Panc1 (cell line): ENCODE measurements at regions not wholly inside any gene's neighbourhood (a gene's known extent, or its start where the extent isn't known, plus 50 kb on each side); places are given as distances from the start of the nearest gene placed in this dataset.

Source experiments
- ATAC-seq: fragments of 200-7000 bp; cut with Tn5 transposase; 2 replicates; pipeline ENCODE4 v1.9.1; 2020; ENCODE audit warnings: mild to moderate bottlenecking, moderate library complexity
- BruUV-seq: library from RNA; stranded (reverse); fragments of 400-500 nt; replicated peaks from 2 replicates; lab custom pipeline; 2021; lab: Mats Ljungman, UMichigan
- CTCF ChIA-PET: fragments of 300-600 bp; sonication (Branson Sonifier 250); formaldehyde crosslinking; loops from one replicate; lab custom pipeline; 2022; ENCODE audit warnings: antibody characterized with exemption; lab: Charles Lee
- POLR2A ChIA-PET: fragments of 300-600 bp; sonication (Branson Sonifier 250); formaldehyde crosslinking; loops from one replicate; lab custom pipeline; 2022; ENCODE audit warnings: antibody characterized with exemption; lab: Charles Lee
- DNase-seq: peaks from one replicate; pipeline ENCODE4 v3.0.0-alpha.2; 2010; ENCODE audit warnings: low read depth, low spot score
- H3K27ac ChIP-seq: 2 replicates; pipeline ENCODE4 v1.5.1; 2011; ENCODE audit warnings: mild to moderate bottlenecking, low read length, inconsistent platforms
- H3K27me3 ChIP-seq: fragments of 200-500 bp; sonication (Bioruptor generic); 2 replicates; pipeline ENCODE4 v1.6.0; 2014; ENCODE audit warnings: low read length, inconsistent platforms; ENCODE audit not compliant: control insufficient read depth, insufficient read depth
- H3K36me3 ChIP-seq: fragments of 200-500 bp; sonication (Bioruptor generic); 2 replicates; pipeline ENCODE4 v1.5.1; 2014; ENCODE audit warnings: inconsistent platforms, mild to moderate bottlenecking, low read length, moderate library complexity; ENCODE audit not compliant: control insufficient read depth, insufficient read depth
- H3K4me1 ChIP-seq: 2 replicates; pipeline ENCODE4 v1.5.1; 2011; ENCODE audit warnings: inconsistent platforms, mild to moderate bottlenecking, low read length, moderate library complexity; ENCODE audit not compliant: control insufficient read depth, insufficient read depth
- H3K4me3 ChIP-seq, 2 experiments: 2 replicates each; pipeline ENCODE4 v1.5.1; 2011 to 2012; ENCODE audit warnings: low read depth in 2 of 2, low read length in 2 of 2, mild to moderate bottlenecking in 2 of 2, inconsistent platforms in 1 of 2, moderate library complexity in 1 of 2
- H3K9me3 ChIP-seq: fragments of 200-500 bp; sonication (Bioruptor generic); 2 replicates; pipeline ENCODE4 v1.5.1; 2014; ENCODE audit warnings: low read depth, mild to moderate bottlenecking, inconsistent platforms, low read length, moderate library complexity; ENCODE audit not compliant: control insufficient read depth, insufficient read depth
- CTCF ChIP-seq: fragments of 450-650 bp; IDR thresholded peaks from 2 replicates; pipeline ENCODE4 v1.5.1; 2017; ENCODE audit warnings: mild to moderate bottlenecking
- POLR2AphosphoS5 ChIP-seq: IDR thresholded peaks from 2 replicates; pipeline ENCODE4 v1.6.1; 2012; ENCODE audit warnings: mild to moderate bottlenecking, low read depth, low read length, moderate library complexity
- REST ChIP-seq, 2 experiments: IDR thresholded peaks; 2 replicates each; pipeline ENCODE4 v1.6.1; 2011 to 2012; ENCODE audit warnings: low read depth in 2 of 2, control low read depth in 1 of 2, low read length in 1 of 2, mild to moderate bottlenecking in 1 of 2, moderate library complexity in 1 of 2; ENCODE audit not compliant: insufficient read depth in 1 of 2
- SIN3A ChIP-seq: IDR thresholded peaks from 2 replicates; pipeline ENCODE4 v1.6.1; 2012; ENCODE audit warnings: low read depth, mild to moderate bottlenecking, low read length, moderate library complexity, borderline replicate concordance; ENCODE audit not compliant: insufficient read depth
- TCF7L2 ChIP-seq: IDR thresholded peaks from 2 replicates; pipeline ENCODE4 v1.6.1; 2011; ENCODE audit warnings: mild to moderate bottlenecking, low read depth, low read length, inconsistent platforms
- in situ Hi-C: cut with HindIII; loops from 2 replicates; pipeline ENCODE4 v1.10.0; 2016; ENCODE audit warnings: low sequenced_read_pairs, low pct_unique_long_range_greater_than_20kb
- intact Hi-C: fragments of 100-400 bp; cut with micrococcal nuclease; formaldehyde crosslinking; loops from one replicate; pipeline ENCODE4 v1.10.0; 2022; ENCODE audit not compliant: unreplicated experiment

- Histone ChIP-seq H3K27ac (no peak overlapping the region), H3K36me3 (no peaks in the 10 kb centered on the region), H3K9me3 (no peaks in the 10 kb centered on the region), H3K4me1 (no peaks in the 10 kb centered on the region), H3K4me3 (no peak overlapping the region), H3K27me3 (no peaks in the 10 kb centered on the region)
- ATAC-seq (no peak), DNase-seq (no peak)
- in situ Hi-C loops (no loop called here), intact Hi-C loops (no loop called here)
- POLR2A ChIA-PET, result no interaction called here
- TF ChIP-seq REST (IDR thresholded peaks at IDR 0.05; ENCODE audit: insufficient read depth in 1 of 2, low read depth in 2 of 2, low read length in 1 of 2) (no peak), CTCF (no peak), TCF7L2 (no peak), POLR2AphosphoS5 (no peak), SIN3A (no peak)
- CTCF ChIA-PET, result no interaction called here
- BruUV-seq, result no TSS peak
Measured at GRCh38 chr3:59131016-59131766, 81.4 kb upstream of the CFAP20DC start.

- DNase-seq (no peak), ATAC-seq (no peak)
- intact Hi-C loops (no loop called here), in situ Hi-C loops (no loop called here)
- BruUV-seq, result no TSS peak
- POLR2A ChIA-PET, result no interaction called here
- Histone ChIP-seq H3K4me1 (no peaks in the 10 kb centered on the region; the same call in 1 of the 2 replicates), H3K9me3 (no peaks in the 10 kb centered on the region), H3K36me3 (no peaks in the 10 kb centered on the region), H3K4me3 (no peak overlapping the region), H3K27me3 (no peaks in the 10 kb centered on the region), H3K27ac (no peak overlapping the region)
- TF ChIP-seq SIN3A (no peak), REST (IDR thresholded peaks at IDR 0.05; ENCODE audit: insufficient read depth in 1 of 2, low read depth in 2 of 2, low read length in 1 of 2) (no peak), CTCF (no peak), POLR2AphosphoS5 (no peak), TCF7L2 (no peak)
- CTCF ChIA-PET, result no interaction called here
Measured at GRCh38 chr3:59128685-59129084, 78.9 kb upstream of the CFAP20DC start.
